ENCODE measurements at regions not wholly inside any gene's neighbourhood (a gene's known extent, or its start where the extent isn't known, plus 50 kb on each side); places are given as distances from the start of the nearest gene placed in this dataset.
"Not testable (repeated sequence)": the region's sequence is repeated elsewhere in the genome, so short reads cannot be mapped to it uniquely, and the experiment has no call there.

DNA sequence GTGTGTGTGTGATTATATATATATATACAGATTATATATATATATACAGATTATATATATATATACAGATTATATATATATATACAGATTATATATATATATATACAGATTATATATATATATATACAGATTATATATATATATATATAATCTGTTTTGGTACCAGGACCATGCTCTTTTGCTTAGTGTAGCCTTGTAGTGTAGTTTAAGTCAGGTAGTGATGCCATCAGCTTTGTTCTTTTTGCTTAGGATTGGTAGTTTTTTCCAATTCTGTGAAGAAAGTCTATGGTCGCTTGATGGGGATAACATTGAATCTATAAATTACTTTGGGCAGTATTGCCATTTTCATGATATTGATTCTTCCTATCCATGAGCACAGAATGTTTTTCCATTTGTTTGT, 318.5 kb upstream of the SETBP1 start:
- DNase-seq: not testable (repeated sequence)

DNA sequence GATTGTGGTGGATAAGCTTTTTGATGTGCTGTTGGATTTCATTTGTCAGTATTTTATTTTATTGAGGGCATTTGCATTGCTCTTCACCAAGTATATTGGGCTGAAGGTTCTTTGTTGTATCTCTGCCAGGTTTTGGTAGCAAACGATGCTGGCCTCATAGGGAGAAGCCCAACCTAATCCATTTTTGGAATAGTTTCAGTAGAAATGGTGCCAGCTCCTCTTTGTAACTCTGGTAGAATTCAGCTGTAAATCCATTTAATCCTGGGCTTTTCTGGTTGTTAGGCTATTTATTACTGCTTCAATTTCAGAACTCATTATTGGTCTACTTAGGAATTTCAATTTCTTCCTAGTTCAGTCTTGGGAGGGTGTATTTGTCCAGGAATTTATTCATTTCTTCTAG, 309.8 kb upstream of the SETBP1 start:
- no peak for DNase-seq

DNA sequence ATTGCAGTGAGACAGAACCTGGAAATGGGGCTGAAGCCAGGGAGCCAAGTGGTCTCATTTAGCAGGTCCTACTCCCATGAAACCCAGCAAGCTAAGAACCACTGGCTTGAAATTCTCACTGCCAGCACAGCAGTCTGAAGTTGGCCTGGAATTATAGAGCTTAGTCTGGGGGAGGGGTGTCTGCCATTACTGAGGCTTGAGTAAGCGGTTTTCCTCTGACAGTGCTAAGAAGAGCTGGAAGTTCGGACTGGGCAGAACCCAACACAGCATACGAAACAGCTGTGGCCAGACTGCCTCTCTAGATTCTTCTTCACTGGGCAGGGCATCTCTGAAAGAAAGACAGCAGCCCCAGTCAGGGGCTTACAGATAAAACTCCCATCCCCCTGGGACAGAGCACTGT, 305.7 kb upstream of the SETBP1 start:
- DNase-seq: no peak

DNA sequence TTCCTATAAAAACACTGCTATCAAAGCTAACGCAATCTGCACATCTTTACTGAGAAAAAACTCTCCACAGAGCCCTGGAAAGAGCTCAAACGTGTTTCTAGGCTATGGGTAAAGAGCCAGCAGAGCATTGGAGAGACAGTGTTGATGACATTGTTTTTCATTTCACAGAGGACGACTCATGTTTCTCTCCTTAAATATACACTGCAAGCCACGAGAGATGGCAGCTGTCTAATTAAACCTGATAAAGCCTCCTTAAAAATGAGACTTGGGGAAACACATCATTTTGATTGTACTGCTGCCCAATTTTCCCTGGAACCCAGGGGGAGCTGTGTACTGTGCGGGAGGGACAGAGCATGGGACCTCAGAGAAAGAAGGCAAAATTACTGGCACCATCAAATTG, 294.3 kb upstream of the SETBP1 start:
- DNase-seq: no peak

DNA sequence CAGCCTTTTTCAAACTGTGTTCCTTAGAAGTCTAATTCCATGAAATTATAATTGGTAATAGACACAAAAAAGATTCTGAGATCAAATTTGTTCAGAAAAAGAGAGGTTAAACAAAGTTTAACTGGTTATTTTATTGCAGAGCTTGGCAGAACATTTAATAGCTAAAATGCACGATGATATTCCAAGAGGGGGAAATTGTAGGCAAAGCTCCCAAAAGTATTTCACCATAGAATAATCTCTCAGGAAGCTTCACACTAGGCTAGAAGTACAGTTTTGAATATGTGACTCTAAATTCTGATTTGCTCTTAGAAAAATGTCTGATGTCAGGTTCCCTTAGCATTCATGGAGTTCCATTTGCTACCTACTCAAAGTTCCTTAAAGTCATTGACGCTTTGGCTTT, 292.4 kb upstream of the SETBP1 start:
- DNase-seq: no peak

DNA sequence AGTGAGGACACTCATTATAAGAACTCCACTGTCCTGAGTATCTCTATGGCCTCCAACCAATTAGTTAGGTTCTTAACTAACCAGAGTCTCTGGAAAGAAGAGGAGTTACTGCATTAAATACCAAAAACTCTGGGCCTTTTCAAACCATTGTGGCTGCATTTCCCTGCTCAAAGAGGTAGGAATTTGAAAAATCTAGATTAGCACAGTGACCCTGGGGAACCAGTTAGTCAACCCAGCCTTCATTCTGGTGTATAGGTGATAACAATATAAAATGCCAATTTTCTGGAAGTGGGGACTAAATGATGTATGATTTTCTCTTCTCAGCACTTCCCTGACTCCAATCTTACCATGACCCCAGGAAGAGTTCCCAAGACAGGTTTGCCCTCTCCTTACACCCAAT, 287.8 kb upstream of the SETBP1 start:
- DNase-seq: no peak

DNA sequence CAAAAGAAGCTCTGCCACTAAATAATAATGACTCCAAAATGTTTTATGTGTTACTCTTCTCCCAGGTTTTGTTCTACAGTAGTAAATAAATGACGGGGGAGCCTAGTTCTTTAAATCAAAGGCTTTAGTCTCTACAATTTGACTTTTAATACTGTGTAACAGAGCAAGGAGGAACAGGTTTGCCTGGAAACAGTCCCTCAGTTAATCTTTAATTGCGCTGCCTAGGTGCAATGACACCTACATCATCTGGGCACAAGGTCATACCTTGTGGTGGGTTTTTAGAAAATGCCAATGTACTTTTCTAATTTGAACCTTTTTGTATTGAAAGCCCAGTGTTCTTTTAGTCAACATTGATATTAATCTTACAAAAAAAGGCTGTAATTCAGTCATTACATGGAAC, 287.3 kb upstream of the SETBP1 start:
- no peak for DNase-seq

DNA sequence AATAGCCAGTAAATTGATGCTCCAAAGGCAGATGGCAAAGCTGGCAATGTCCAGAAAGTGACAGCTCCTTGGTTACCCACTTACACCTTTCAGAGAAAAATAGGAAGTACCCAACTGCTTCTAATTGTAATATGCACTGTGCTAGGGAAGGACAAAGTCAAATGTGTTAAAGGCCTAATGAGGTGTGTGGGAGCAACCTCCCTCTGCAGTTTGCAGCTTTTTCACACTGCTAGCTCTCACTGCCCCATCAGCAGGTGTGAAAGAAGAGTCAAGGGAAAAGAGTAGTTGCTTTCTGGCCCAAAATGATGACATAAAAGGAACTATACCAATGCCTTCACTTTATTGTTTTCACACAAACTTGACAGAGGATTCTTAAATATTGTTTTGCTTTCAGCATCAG, 284.1 kb upstream of the SETBP1 start:
- no peak for DNase-seq

DNA sequence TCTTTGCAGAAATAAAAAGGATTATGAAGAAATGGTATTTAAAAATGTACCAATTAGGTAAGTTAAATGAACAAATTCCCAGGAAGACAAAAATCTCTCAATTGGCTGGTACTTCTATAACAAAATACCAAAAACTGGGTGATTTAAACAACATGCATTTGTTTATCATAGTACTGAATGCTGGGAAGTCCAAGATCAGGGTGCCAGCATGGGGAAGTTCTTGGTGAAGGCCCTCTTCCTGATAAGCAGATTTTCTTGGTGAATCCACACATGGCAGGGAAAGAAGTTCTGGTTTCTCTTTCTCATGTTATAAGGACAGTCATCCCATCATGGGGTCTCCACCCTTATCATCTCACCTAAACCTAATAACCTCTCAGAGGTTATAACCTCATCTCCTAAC, 271.6 kb upstream of the SETBP1 start:
- peak; percentile 2 for DNase-seq

DNA sequence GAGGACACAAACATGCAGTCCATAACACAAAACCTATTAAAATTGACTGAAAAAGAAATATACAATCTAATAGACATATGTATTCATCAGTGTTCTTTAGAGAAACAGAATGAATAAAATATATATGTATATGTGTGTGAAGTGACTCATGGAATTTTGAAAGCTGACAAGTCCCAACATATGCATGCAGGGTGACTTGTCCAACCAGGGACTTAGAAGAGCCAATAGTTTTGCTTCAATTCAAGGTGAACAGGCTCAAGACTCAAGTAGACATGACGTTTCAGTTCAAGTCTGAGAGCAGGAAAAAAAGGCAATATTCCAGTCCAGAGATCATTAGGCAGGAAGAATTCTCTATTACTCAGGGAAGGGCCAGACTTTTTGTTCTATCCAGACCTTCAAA, 271.2 kb upstream of the SETBP1 start:
- DNase-seq: no peak

DNA sequence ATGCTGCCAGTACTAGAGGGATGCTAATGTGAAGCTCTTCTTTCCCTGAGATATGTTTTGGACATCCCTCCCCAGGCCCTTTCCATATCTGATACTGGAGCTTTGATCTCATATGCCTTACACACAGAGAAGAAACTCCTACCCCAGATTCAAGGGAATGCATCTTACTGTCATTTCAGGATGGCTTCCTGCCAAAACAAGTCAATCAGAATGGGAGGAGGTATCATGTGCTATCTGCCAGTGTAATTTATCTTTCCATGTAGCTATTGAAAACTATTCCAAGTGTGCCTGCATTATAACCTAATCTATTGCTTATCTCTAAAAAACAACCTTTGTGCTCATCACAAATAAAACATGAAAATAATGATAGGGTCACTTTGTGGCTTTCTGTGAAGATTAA, 269.9 kb upstream of the SETBP1 start:
- no peak for DNase-seq

DNA sequence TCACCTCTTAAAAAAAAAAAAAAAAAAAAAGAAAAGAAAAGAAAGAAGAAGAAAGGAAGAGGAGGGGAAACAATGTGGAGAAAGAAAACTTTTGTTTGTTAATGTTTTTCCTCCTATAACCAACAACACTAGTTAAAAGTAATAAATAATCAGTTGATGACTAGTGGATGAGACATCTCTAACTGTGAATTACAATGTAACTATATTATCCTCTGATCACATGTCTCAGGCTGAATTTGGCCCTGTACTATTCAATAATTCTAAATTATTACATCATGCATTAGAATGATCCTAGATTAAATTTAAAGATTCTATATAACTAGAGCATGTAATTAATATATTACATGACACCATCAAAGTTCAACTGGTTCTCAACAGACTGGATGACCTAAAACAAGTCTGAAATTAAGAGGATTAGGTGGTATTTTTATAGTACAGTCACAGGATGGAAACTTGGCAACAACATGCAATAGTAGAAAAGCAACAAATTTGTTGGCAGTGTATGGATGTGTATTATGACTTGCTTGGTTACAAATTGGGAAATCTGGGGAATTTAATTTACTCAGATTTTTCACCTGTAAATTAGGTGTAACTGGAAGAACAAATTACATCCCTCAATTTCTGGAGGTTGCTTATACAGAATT, 269.3 kb upstream of the SETBP1 start:
- no peak for DNase-seq

DNA sequence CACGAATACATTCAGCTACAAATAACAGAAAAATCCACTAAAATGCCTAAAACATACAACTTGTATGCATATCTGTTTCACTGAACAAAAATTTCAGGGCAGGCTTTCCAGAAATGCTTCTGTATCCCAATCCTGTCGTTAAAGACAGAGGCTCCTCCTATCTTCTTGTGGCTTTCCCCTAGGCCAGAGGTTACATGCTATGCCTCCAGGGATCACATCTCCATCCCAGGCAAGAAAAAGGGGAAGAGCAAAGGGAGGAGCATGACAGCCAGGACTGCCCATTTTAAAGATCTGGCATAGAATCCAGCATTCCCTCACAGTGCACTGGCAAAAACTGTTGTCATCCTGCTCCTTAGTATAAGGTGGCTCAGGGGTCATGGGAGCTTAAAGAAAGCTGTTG, 268.7 kb upstream of the SETBP1 start:
- DNase-seq: no peak

DNA sequence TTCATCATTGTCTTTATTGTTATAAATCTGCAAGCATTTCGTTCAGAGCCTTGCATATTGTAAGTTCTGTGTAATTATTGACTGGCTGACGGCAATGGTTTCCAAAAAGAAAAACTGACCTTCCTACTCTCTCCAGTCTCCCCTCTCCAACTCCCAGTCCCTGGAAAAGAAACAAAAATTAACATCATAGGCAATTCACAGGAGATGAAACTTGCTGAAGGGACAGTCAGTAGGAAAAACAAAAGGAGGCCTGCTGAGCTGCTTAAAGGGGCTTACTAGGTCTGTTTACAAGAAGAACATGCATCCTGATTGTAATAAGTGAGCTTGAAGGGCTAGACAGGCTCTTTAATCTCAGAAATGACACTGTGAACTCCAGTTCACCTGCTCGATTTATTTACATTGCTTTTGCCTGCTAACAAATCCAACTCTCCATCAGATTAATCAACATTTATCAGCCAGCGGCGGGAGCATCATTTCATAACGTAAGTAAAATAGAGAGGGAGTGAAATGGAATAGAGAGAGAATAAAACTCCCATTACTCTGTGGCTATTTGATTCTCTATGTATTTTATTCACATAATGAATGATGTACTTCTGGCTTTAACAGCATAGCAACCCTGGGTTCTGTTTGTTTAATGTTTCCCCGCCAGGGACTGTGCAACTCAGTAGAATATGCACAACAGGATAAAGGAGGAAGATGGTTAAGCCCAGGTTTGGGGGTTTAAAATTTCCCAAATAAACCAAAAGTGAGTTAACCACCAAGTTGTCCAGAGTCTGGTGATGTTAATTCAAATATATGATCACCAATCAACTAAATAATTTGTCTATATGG, 256.7 kb upstream of the SETBP1 start:
- DNase-seq: no peak

DNA sequence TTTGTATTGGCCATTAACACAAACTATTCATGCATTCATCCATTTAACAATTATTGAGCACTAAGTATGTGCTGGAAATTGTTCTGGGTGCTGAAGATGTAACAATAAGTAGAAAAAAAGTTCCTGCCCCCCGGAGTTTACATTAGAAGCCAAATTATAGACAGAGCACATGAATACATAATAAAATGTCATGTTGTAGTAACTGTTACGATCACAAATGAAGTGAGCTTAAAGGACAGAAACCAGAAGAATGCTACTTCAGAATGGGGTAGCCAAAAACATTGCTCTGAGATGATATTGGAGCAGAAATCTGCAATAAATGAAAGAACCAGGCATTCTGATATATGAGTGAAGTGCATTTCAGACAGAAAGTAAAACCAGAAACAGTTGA, 256.0 kb upstream of the SETBP1 start:
- no peak for DNase-seq

DNA sequence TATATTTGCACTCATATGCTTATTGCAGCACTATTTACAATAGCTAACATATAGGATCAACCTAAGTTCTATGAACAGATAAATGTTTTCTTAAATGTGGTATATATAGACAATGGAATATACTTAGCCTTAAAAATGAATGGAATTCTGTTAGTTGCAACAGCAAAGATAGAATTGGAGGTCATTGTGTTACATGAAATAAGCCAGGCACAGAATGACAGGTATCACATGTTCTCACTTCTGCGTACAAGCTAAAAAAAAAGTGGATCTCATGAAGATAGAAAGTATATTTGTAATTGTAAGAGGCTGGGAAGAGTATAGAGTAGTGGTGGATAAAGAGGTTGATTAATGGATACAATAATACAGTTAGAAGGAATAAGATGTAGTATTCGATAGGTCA, 255.5 kb upstream of the SETBP1 start:
- no peak for DNase-seq

DNA sequence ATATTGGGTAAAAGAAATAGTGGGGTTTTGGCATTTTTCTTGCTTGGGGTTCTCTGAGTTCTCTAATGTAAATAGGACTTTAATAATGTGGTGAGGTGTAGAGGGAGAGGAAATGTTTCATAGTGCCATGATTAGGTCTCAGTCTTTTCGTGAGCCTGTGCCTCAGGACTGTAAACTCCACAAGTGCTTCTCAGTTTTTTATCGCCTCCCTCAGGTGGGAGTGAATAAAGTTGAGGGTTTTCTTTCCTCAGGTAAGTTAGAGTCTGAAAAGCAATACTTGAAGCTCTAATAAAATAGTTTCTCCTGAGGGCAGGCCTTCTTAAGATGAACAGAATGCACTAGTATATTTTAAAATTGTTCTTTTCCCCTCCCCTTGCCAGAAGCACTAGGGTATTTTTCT, 243.1 kb upstream of the SETBP1 start:
- no peak for DNase-seq

DNA sequence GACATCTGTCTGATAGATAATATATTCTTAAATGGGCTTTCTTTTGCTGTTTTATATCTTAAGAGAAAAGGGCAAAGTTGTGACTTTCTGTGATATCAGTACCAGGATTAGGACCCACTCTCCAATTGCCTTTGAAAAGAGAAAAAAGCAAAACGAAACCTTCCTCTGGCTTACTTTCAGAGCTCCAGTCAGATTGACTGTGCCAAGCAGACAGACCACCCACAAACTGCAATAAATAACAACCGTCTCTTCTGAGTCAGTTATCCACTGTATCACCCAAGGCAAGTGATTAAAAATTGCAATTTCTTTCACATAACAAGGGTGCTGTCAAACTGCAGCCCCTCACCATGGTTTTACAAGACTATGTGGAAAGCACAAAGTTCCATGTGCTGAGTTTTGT, 230.5 kb upstream of the SETBP1 start:
- no peak for DNase-seq

DNA sequence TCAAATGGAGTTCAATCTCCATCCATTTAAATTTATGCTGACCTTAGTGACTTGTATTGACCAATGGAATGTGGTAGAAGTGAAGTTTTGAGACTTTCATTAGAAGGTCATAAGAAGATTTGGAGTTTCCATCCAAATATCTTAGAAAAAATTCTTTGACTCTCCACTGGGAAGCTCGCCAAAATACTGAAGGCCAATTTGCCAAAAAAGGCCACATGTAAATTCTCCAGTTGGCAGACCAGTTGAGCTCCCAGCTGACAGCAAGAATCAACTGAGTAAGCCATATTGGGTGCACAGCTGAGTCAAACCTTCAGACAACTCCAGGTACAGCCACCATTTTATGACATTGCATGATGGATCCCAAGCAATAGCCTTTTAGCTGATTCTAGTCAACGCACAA, 228.3 kb upstream of the SETBP1 start:
- no peak for DNase-seq

DNA sequence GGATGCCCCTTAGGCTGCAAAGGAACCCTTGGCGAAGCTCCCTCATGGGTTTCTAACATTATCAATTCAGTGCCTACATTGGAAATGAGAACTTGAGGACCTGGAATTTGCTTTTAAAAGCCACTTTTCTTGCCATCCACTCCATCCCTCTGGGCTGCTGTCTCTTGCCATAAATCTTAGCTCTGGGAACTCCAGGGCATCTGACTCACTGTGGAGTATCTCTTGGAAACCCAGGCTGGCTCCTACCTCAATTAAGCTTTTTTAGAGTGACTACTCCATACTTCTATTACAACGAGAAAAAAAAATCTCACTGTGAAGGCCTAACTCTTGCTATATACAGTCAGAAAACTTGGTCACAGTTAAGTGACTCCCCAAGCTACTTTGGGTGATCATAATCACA, 227.2 kb upstream of the SETBP1 start:
- DNase-seq: no peak

DNA sequence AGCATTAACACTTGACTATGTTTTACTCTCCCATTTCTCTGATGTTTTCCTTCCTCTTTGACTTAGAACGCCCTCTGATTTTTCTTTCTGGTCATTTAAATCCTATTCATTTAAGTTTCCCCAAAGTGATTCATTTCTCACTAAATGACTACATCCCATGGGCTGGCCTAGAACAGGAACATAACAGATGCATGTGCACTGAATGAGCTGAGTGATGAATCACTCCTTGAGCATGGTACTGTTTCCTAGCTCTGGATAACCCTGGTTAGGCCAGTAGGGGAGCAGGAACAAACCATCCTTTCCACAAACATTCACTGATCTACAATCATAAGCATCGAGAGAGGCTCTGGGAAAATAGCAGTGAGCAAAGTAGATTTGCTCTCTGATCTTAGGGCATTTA, 221.9 kb upstream of the SETBP1 start:
- DNase-seq: peak; percentile 5

DNA sequence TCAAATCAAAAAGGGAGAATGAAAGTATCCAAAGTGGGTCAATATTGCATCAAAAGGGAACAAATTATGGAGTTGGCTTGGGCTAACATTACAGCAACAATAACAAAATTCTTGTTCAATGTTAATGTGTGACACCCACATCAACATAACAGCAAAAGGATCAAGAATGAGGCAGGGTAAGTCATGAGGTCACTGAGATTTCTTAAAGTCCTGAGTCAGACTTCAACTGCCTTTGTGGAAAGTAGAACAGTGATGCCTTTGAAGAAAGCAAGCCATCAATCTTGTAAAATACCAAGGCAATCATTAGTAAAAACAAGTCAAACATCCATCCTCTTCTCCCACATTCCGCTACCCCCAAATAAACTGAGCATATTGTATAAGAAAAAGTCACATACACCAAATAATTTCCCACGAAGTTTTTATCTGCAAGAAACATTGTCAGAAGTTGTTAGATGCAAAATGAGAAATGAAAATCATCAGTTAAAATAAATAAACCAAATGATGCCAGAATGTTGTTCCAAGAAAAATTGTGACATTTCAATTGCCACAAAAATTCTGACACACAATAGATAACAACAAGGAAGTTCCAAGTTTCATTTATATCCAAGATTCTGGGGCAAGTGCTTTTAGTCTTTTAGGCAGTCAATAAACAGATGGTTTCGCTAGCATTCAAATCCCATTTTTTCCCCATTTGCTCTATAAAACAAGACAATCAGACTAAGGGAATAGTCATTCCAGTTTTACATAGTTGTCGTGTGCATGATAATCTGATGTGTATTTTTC, 216.1 kb upstream of the SETBP1 start:
- DNase-seq: no peak

DNA sequence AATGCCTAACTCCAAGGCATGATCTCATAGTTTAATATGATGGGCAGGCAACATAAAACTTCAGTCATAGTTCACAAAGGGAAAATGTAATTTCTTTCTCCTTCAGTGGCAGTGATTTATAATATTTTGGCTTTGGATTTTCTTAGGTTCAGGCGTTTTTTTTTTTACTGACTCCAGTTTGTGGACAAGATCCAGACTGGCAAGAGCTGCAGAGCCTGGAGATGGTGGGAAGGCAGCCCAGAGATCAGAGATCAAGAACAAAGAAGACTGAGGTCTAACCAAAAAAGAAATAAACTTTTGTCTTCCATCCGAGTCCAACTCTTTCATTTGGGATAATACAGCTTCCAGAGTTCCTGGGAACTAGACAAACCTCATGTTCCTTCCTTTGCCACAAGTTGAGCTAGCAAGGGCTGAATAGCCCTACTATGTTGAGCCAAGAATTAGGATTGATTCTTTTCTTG, 215.3 kb upstream of the SETBP1 start:
- no peak for DNase-seq

DNA sequence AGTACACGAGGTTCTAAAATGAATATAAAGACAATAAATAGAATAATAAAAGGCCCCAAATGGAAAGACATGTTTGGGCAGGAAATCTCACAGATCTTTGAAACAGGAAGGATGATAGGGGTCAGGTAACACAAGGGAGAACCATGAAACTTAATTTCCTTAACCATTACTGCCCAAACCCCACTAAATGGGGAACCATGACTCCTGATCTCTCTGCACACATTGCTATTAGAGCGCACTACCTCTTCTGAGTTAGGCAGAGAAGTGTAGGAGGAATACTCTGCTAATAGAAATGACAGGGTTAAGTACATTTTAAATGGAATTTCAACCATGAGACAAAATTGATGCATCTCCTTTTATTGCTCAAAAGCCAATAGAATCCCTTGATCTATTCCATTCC, 213.7 kb upstream of the SETBP1 start:
- no peak for DNase-seq

All from inflammatory macrophage treated with lipopolysaccharide for 4 hours (primary cell).